Ectodermal cell (in vitro differentiated cells): ENCODE measurements at regions not wholly inside any gene's neighbourhood (a gene's known extent, or its start where the extent isn't known, plus 50 kb on each side); places are given as distances from the start of the nearest gene placed in this dataset.

Experiments used
- H3K27ac ChIP-seq: 2 replicates; pipeline ENCODE4 v1.7.0; 2013; ENCODE audit warnings: mild to moderate bottlenecking, low read depth, low read length; ENCODE audit not compliant: insufficient read depth, poor library complexity, severe bottlenecking
- H3K27me3 ChIP-seq: 2 replicates; pipeline ENCODE4 v1.7.0; 2013; ENCODE audit warnings: mild to moderate bottlenecking, low read length; ENCODE audit not compliant: insufficient read depth, control insufficient read depth, poor library complexity, severe bottlenecking
- H3K36me3 ChIP-seq: one replicate; pipeline ENCODE4 v1.7.0; 2013; ENCODE audit warnings: low read length; ENCODE audit not compliant: control insufficient read depth, insufficient read depth
- H3K4me1 ChIP-seq: one replicate; pipeline ENCODE4 v1.7.0; 2013; ENCODE audit warnings: low read length; ENCODE audit not compliant: control insufficient read depth, insufficient read depth
- H3K4me3 ChIP-seq: 2 replicates; pipeline ENCODE4 v1.7.0; 2013; ENCODE audit warnings: low read depth, low read length, control low read depth; ENCODE audit not compliant: insufficient read depth
- H3K9me3 ChIP-seq: 2 replicates; pipeline ENCODE4 v1.7.0; 2013; ENCODE audit warnings: mild to moderate bottlenecking, low read length, moderate library complexity; ENCODE audit not compliant: control insufficient read depth
- WGBS, 2 experiments: methylation state at CpG; one replicate each; pipeline ENCODE4 v1.1.7; 2013; ENCODE audit warnings: missing lambda C conversion rate in 2 of 2; 5-methylcytosine and 5-hydroxymethylcytosine counted together

DNA sequence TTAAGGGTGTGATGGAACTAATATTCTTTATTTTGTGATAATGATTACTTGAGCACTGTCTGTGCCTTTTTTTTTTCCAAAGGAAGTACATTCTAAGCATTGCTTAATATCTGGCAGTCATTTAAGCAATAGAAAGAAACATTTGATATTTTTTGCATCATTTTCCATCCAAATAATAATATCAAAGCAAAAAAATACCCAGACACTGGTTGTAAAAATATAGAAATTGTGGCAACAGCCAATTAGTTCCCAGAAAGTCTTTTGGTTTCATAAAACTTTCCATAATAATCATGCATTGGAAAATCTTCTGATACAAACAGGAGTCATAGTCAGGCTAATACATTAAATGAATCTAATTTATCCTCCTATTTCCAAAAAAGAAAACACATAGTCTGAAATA lies 629.3 kb upstream of the ADAMTS5 start:
- Histone ChIP-seq H3K4me3 (no peak overlapping the region), H3K9me3 (no peaks in the 10 kb centered on the region), H3K36me3 (no peaks in the 10 kb centered on the region), H3K4me1 (no peaks in the 10 kb centered on the region), H3K27ac (no peak overlapping the region), H3K27me3 (no peaks in the 10 kb centered on the region)

DNA sequence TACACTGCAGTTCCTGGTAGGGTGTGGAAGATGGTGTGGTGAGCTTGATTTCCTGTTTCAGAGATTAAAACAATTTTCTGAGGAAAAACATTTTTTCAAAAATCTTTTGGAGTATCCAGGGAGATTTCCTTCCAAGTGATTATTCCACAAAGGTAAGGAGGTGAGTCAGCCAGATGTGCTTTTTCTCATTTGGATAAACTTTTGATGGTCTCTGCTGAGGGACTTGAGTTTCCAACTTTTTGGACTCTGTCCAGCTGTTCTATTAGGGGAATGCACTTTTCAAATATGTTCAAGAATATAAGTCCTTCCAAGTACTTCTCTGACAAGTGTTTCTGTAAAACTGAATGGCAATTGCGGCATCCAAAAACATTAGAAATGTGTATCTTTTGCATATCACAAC lies 628.8 kb upstream of the ADAMTS5 start:
- no peaks in the 10 kb centered on the region for H3K36me3 ChIP-seq
- H3K9me3 ChIP-seq: no peaks in the 10 kb centered on the region
- H3K27ac ChIP-seq: no peak overlapping the region
- no peak overlapping the region for H3K4me3 ChIP-seq
- H3K27me3 ChIP-seq: no peaks in the 10 kb centered on the region
- H3K4me1 ChIP-seq: no peaks in the 10 kb centered on the region
- 100% methylated on average over 1 of the region's 1 CpG; no CpG with 5 or more reads in 1 of the 2 experiments for WGBS, 2 experiments

DNA sequence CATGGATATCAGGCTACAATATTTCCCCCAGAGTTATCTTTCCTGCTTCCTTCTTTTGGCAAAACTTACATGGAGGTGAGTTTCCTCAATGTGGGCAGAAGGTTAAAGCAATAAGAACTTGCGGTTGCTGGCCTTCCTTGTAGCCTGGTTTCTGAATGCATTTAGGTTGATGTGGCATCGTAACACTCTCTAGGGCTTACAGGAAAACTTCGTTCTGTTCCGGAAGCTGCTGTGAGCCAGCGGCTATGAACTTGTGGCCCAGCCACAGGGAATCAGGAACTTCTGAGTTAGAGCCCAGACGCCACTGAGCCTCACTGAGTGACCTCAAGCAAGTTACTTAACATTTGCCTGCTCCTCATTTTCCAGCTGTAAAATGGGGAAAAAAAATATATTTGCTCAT lies 623.4 kb upstream of the ADAMTS5 start:
- Histone ChIP-seq H3K4me1 (no peaks in the 10 kb centered on the region), H3K9me3 (no peaks in the 10 kb centered on the region), H3K27me3 (no peaks in the 10 kb centered on the region), H3K4me3 (no peak overlapping the region), H3K36me3 (no peaks in the 10 kb centered on the region), H3K27ac (no peak overlapping the region)
- WGBS, 2 experiments: 88 to 91% methylated on average over 6 of the region's 6 CpGs

DNA sequence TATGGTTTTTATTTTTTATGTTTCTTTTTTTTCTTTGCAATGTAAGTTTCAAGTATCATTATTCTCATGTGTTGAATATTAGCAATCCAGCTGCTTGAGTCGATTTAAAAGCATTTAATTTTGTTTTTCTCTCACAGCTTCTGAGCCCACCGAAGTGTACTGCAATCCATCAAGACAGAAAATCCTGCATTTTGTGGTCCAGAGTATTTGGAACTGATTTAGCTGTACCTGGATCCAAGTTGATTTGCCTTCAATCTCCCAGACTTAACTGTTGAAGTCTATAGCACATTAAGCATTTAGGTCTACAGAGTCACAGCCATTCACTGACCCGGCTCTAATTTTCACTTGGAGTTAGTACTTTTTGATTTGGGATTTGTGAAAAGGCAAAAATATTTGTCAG lies 622.9 kb upstream of the ADAMTS5 start:
- Histone ChIP-seq H3K27me3 (no peaks in the 10 kb centered on the region), H3K27ac (no peak overlapping the region), H3K4me3 (no peak overlapping the region), H3K4me1 (no peaks in the 10 kb centered on the region), H3K9me3 (no peaks in the 10 kb centered on the region), H3K36me3 (no peaks in the 10 kb centered on the region)
- WGBS, 2 experiments: 94 to 100% methylated on average over 3 of the region's 3 CpGs

DNA sequence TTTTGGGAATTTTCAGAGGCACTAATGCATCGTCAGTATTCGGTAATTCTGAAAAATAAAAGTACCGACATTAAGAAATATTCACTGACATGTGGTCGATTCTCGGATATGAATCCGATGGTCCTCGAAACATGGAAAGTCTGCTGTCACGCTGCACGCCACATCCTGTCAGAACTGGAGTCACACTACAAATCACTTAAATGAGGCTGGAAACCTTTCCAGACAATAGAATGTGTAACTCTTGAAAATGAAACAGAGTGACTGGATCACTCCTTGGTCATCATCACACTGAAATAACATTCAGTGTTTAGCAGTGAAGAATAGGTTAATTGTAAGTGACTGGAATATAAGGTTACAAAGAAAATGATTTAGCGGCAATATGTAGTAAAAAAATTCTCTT lies 620.1 kb upstream of the ADAMTS5 start:
- Histone ChIP-seq H3K9me3 (no peaks in the 10 kb centered on the region), H3K27me3 (no peaks in the 10 kb centered on the region), H3K4me3 (no peak overlapping the region), H3K27ac (no peak overlapping the region), H3K4me1 (no peaks in the 10 kb centered on the region), H3K36me3 (no peaks in the 10 kb centered on the region)
- WGBS, 2 experiments: 98% methylated on average over 9 to 10 of the region's 10 CpGs

DNA sequence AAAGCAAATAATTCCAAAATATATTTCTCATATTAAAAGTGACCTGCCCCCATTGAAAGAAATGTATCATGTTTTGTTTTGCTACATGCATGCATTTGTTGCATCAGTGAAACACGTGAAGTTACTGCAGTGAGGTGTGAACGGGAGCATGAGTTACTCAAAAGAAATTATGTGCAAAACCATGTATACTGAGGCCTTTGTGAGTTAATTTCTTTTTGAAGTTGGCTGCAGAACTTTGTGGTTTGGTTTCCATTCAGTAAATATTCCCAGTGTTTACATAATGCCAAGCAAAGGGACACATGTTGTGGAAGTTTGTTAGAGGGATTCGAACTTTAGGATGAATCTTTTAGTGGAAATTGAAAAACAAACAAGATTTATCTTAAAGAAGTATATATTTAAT lies 619.4 kb upstream of the ADAMTS5 start:
- H3K27me3 ChIP-seq: no peaks in the 10 kb centered on the region
- H3K27ac ChIP-seq: no peak overlapping the region
- no peaks in the 10 kb centered on the region for H3K36me3 ChIP-seq
- no peaks in the 10 kb centered on the region for H3K4me1 ChIP-seq
- no peaks in the 10 kb centered on the region for H3K9me3 ChIP-seq
- 95 to 97% methylated on average over 2 of the region's 3 CpGs for WGBS, 2 experiments
- no peak overlapping the region for H3K4me3 ChIP-seq

DNA sequence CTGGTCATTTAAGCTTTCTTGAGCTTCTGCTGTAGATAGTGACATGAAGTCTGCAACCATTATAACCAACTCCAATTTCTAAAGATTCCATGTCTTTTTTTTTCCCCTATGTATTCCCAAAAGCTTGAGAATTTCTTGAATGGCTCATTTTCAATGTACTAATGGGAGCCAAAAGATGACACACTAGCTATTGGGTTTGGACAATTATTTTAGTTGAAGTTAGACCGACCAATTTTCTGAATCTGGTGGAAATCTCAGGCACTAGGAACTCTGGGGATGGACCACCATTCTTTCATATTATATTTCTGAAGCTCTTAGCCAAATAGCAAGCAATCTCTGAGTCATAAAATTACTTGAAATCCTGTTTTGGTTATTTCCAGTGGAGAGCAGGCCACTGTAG lies 617.4 kb upstream of the ADAMTS5 start:
- no peaks in the 10 kb centered on the region for H3K27me3 ChIP-seq
- H3K4me1 ChIP-seq: no peaks in the 10 kb centered on the region
- no peak overlapping the region for H3K4me3 ChIP-seq
- no peaks in the 10 kb centered on the region for H3K9me3 ChIP-seq
- no peak overlapping the region for H3K27ac ChIP-seq
- no peaks in the 10 kb centered on the region for H3K36me3 ChIP-seq
- 82 to 88% methylated on average over 1 of the region's 1 CpG for WGBS, 2 experiments

DNA sequence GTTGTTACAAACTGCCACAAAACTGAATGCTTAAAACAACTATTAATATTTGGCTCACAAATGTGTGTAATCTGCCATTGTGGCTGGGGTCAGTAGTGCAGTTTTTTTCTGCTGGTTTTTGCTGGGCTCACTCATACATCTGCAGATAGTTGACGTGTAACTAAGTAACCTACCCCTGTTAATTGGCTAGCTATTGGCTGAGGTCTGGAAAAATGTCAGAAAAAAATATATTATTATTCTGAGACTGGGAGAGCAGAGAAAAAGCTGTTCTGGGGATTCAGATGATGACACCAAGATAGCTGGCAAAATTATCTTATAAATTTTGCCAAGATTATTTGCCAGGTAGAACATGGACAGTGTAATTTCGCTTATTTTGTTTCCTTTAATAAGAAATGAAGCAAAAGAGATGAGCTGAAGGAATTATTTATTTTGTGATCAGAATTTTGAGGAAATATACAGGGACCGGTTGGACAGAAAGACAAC lies 616.1 kb upstream of the ADAMTS5 start:
- H3K4me3 ChIP-seq: no peak overlapping the region
- no peaks in the 10 kb centered on the region for H3K9me3 ChIP-seq
- no peaks in the 10 kb centered on the region for H3K27me3 ChIP-seq
- no peaks in the 10 kb centered on the region for H3K36me3 ChIP-seq
- 92 to 94% methylated on average over 3 of the region's 3 CpGs for WGBS, 2 experiments
- H3K4me1 ChIP-seq: no peaks in the 10 kb centered on the region
- no peak overlapping the region for H3K27ac ChIP-seq

- no peak overlapping the region for H3K4me3 ChIP-seq
- H3K27me3 ChIP-seq: no peaks in the 10 kb centered on the region
- no peaks in the 10 kb centered on the region for H3K4me1 ChIP-seq
- H3K27ac ChIP-seq: no peak overlapping the region
- H3K9me3 ChIP-seq: no peaks in the 10 kb centered on the region
- WGBS, 2 experiments: 91 to 96% methylated on average over 2 of the region's 2 CpGs
- no peaks in the 10 kb centered on the region for H3K36me3 ChIP-seq
Observed at GRCh38 chr21:27582246-27582947, 615.5 kb upstream of the ADAMTS5 start.

DNA sequence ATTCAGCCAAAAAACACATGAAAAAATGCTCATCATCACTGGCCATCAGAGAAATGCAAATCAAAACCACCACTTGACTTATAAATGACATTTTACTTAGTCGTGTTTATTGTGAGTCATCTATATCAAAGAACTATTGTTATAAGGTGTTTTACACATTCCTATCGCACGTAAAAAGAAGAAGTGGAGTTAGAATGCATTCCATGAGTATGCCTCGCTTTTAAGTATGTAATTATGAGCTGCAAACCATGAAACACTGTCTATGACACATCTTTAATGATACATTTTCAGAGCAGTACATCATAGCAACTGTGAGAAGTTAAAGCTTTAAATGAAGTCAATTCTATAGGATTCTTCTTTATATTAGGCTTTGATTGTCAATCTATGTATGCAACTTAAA lies 614.3 kb upstream of the ADAMTS5 start:
- Histone ChIP-seq H3K27ac (no peak overlapping the region), H3K4me1 (no peaks in the 10 kb centered on the region), H3K27me3 (no peaks in the 10 kb centered on the region), H3K9me3 (no peaks in the 10 kb centered on the region), H3K36me3 (no peaks in the 10 kb centered on the region), H3K4me3 (no peak overlapping the region)
- 96% methylated on average over 3 to 4 of the region's 4 CpGs for WGBS, 2 experiments

- Histone ChIP-seq H3K4me3 (no peak overlapping the region), H3K9me3 (no peaks in the 10 kb centered on the region), H3K36me3 (no peaks in the 10 kb centered on the region), H3K27me3 (no peaks in the 10 kb centered on the region), H3K27ac (no peak overlapping the region), H3K4me1 (no peaks in the 10 kb centered on the region)
- 83 to 93% methylated on average over 1 of the region's 1 CpG for WGBS, 2 experiments
Observed at GRCh38 chr21:27580276-27580675, 613.4 kb upstream of the ADAMTS5 start.
